PFSK-1 (cell line): ENCODE measurements at regions not wholly inside any gene's neighbourhood (a gene's known extent, or its start where the extent isn't known, plus 50 kb on each side); places are given as distances from the start of the nearest gene placed in this dataset.

Experiments used
- FOXP2 ChIP-seq: optimal IDR thresholded peaks from 2 replicates; pipeline ENCODE3; 2011; ENCODE audit warnings: borderline replicate concordance, control low read depth, inconsistent platforms; ENCODE audit not compliant: insufficient read depth; ENCODE audit errors: extremely low read length, extremely low read depth
- POLR2AphosphoS5 ChIP-seq: IDR thresholded peaks from 2 replicates; pipeline ENCODE4 v1.6.1; 2012; ENCODE audit warnings: low read depth, mild to moderate bottlenecking, control low read depth, low read length, moderate library complexity
- REST ChIP-seq, 2 experiments: IDR thresholded peaks; 2 replicates each; pipeline versions ENCODE4 v1.6.1 to v1.8.0; 2011 to 2012; ENCODE audit warnings: low read depth in 2 of 2, low read length in 2 of 2, control low read depth in 1 of 2, inconsistent platforms in 1 of 2, mild to moderate bottlenecking in 1 of 2, moderate library complexity in 1 of 2; ENCODE audit not compliant: insufficient read depth in 1 of 2
- SIN3A ChIP-seq: IDR thresholded peaks from 2 replicates; pipeline ENCODE4 v1.6.1; 2012; ENCODE audit warnings: mild to moderate bottlenecking, low read length, moderate library complexity, borderline replicate concordance; ENCODE audit not compliant: insufficient read depth
- TAF1 ChIP-seq: IDR thresholded peaks from 2 replicates; pipeline ENCODE4 v1.6.1; 2012; ENCODE audit warnings: low read length, control low read depth, borderline replicate concordance; ENCODE audit not compliant: insufficient read depth

- no peak for TF ChIP-seq FOXP2
- TF ChIP-seq REST (IDR thresholded peaks at IDR 0.05; ENCODE audit: insufficient read depth in 1 of 2, low read depth in 2 of 2, low read length in 2 of 2), result no peak
- no peak for TF ChIP-seq SIN3A
- TF ChIP-seq POLR2AphosphoS5, result no peak
- no peak for TF ChIP-seq TAF1
These were observed 419.1 kb downstream of the NR2F1-AS1 start for GRCh38 chr5:93161661-93162654.

- TF ChIP-seq POLR2AphosphoS5 (no peak), REST (IDR thresholded peaks at IDR 0.05; ENCODE audit: insufficient read depth in 1 of 2, low read depth in 2 of 2, low read length in 2 of 2) (no peak), TAF1 (no peak), SIN3A (no peak), FOXP2 (no peak)
These were observed 422.2 kb downstream of the NR2F1-AS1 start for GRCh38 chr5:93158841-93159240.

GRCh38 chr5:93156566-93156965 lies 424.5 kb downstream of the NR2F1-AS1 start:
- no peak for TF ChIP-seq FOXP2
- TF ChIP-seq POLR2AphosphoS5, result no peak
- no peak for TF ChIP-seq TAF1
- no peak for TF ChIP-seq SIN3A

- TF ChIP-seq REST (IDR thresholded peaks at IDR 0.05; ENCODE audit: insufficient read depth in 1 of 2, low read depth in 2 of 2, low read length in 2 of 2) (no peak), FOXP2 (no peak), POLR2AphosphoS5 (no peak), SIN3A (no peak), TAF1 (no peak)
These were observed 426.5 kb downstream of the NR2F1-AS1 start for GRCh38 chr5:93154535-93154934.

- TF ChIP-seq POLR2AphosphoS5 (no peak), FOXP2 (no peak), SIN3A (no peak), TAF1 (no peak), REST (IDR thresholded peaks at IDR 0.05; ENCODE audit: insufficient read depth in 1 of 2, low read depth in 2 of 2, low read length in 2 of 2) (no peak)
These were observed 427.6 kb downstream of the NR2F1-AS1 start for GRCh38 chr5:93153461-93153860.
